Germinal center (tissue), 1 donor: ENCODE measurements at regions not wholly inside any gene's neighbourhood (a gene's known extent, or its start where the extent isn't known, plus 50 kb on each side); places are given as distances from the start of the nearest gene placed in this dataset.

ENCODE experiments used
- DNase-seq: peaks from one replicate; pipeline ENCODE4 v3.0.0; 2012; ENCODE audit warnings: mixed read lengths, low spot score

DNA sequence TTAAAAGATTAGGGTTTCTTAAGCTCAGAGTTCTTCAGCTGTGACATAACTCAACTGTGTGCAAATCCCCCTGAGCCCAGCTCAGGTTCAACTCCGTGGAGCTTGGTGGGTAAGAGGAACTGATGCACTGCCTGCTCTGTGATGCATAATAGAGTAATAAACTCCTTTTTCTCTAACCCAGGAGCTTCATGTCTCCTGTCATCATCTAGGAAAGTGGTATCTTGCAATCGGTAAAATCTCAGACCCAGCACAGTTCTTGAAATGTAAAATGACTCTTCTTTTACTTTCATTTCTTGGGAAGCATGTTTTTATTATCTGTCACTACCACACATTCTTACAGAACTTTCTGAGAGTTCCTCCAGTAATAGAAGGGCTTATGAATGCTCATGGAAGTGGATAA is 123.8 kb upstream of the PCDH9 start:
- no peak for DNase-seq

DNA sequence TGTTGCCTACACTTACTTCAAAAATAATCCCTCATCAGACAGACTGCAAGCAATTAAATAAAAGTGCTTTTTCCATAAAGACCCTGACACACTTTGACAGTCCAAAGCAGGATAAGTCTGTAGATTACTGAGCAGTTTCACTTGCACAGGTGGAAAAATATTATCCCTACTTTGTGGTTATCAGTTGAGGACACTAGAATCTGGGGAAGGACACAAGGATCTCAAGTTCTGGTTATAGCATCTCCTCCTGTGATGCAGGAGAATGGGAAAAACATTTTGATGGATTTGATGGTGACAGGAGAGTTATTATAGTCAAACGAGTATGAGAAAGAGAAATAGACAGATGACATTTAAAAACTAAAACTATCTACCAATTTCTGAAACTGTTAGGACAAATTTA is 122.9 kb upstream of the PCDH9 start:
- no peak for DNase-seq

DNA sequence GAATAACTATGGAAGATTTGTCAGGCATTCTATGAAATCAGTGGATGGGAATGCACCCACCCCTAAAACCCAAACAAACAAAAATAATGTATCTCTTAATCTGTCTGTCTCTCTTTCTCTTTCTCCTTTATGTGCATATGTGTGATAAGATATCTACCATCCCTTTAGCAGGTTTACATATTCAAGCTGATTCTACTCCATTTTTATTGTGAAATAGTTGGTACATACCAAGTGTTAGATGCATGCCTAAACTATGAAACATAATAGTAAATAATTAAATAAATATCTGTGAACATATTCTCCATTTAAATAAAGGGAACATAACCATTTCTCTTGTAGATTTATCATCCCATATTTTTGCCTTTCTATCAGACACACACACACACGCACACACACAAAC is 121.8 kb upstream of the PCDH9 start:
- DNase-seq: no peak

- no peak for DNase-seq
These were observed 121.0 kb upstream of the PCDH9 start for GRCh38 chr13:67351114-67351513.

DNA sequence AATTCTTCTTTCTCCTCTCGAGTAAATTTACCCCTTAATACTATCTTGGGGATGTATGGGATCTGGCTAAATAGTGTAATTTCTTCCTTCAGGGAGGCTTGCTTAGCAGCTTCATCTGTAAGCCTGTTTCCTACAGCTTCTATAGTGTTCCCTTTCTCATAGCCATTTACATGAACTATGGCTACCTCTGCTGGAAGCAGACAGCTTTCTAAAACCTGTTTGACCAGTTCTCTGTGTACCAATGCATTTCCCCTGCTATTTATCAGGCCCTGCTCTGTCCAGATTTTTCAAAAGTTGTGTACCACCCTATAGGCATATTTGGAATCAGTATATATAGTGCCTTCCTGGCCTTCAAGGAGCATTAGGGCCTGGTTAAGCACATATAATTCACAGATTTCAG is 113.6 kb upstream of the PCDH9 start:
- DNase-seq: no peak

DNA sequence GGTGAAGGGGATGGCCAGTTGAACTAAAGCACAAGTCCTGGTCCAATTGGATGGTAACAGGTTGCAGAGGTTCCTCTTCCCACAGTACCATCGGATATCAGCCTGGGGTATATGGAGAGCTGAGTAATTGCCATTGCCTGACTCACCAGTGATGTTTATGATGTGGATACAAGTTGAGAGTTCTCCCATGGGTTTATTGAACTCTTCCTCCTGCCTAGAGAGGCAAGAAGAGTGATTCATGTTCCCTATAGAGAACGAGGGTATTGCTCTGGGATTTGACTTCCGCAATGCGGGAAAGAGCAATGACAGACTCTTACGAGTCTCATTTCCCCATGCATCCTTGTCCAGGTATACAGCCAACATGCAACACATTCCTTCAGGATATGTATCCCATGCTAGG is 111.3 kb upstream of the PCDH9 start:
- no peak for DNase-seq

GRCh38 chr13:67330149-67330548 is 100.0 kb upstream of the PCDH9 start:
- DNase-seq: no peak

GRCh38 chr13:67328895-67329294 is 98.8 kb upstream of the PCDH9 start:
- DNase-seq: no peak

DNA sequence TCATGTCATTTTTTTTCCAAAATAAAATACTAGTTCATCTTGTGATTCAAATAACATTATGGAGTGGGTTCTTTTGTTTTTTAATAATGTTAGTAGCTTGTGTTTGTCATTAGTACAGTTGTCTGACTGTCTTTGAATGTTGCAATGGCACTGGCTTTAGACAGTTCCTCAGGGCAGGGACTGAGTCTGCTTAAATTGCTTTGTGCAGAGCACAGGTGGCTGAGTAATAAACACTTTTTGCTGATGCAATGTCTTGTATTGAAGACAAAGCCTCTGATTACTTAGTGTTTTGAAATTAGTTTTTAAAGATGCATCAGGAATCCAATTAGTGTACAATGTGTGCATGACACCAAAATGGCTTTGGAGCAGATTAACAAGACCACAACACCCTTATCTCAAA is 88.7 kb upstream of the PCDH9 start:
- no peak for DNase-seq

- no peak for DNase-seq
These were observed 88.3 kb upstream of the PCDH9 start for GRCh38 chr13:67318398-67318797.

- DNase-seq: no peak
These were observed 84.3 kb upstream of the PCDH9 start for GRCh38 chr13:67314405-67314804.

GRCh38 chr13:67308004-67308772 is 78.1 kb upstream of the PCDH9 start:
- no peak for DNase-seq

DNA sequence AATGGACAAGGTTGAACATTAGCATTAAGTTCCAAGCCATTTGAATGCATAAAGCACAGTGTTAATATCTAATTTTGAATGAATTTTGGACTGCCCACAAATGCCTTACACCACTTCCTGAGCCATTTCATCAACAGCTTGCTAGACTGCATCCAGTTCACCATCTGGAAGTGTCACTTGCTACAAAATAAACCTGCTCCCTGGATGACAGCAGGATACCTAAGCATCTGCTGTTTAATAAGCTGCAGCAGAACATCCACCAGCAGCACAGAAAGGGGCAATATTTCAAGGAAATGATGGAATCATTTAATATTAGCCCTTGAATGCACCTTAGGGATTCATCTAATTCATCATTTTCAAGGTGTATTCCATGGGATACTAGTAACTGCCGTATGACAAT is 76.6 kb upstream of the PCDH9 start:
- no peak for DNase-seq

GRCh38 chr13:67303661-67304333 is 73.7 kb upstream of the PCDH9 start:
- DNase-seq: no peak

DNA sequence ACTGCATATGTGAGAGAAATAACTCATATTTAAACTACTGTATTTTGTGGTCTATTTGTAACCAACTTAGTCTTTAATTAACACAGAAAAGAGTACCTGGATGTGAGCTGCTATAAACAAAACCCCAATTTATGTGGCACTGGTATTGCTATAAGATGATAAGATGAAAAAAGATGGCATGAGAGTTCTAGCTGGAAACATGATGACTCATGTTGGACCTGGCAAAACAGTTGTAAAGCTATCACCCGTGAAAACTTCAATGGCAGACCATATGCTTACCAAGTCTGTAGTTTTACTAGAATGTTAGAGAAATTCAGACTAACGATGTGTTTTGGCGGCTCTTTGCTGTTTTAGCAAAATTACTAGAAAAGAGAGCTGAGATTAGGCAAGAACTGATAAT is 69.6 kb upstream of the PCDH9 start:
- DNase-seq: no peak

DNA sequence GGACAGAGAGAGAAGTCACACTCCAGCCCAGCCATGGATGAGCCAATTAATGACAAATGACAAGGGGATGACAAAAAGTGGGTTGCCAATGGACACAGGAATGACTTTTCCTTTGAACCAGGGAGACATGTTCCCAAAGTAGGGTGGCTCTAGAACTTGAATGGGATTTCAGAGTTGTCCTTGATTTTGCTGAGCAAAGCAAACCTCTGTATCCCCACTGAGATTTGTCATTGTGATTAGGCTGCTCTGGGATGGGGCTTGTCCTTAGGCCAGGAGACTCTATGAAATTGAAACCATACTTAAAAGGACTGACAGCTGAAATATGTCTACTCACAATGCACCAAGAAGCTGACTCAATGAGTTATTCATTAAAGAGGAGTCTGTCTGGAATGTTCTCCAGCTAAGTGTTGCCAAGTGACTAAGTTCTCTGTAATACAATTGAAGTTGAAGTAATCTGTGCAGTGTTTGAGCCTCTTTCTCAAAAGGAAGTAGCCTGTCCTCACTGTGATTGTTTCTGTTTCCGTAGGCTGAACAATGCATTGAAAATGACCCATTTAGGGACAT is 69.0 kb upstream of the PCDH9 start:
- no peak for DNase-seq

- no peak for DNase-seq
These were observed 68.2 kb upstream of the PCDH9 start for GRCh38 chr13:67298297-67298696.

- DNase-seq: no peak
These were observed 66.4 kb upstream of the PCDH9 start for GRCh38 chr13:67296511-67296910.

DNA sequence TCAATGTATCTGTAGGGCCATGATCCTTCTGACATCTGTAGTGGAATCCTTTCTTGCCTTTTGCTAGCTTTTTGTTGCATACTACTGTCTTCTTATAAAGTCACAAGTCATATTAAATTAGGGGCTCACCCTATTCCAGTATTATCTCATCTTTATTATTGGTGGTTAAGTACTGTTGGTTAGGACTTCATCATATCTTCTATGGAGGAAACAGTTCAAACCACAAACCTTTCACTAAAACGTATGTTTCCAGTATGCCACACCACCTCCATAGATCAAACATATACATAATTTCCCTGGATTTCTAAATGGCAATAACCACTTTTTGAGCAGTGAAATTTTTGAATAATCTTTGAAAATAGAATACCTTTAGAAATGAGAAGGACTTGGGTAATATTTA is 62.8 kb upstream of the PCDH9 start:
- no peak for DNase-seq

- no peak for DNase-seq
These were observed 55.5 kb upstream of the PCDH9 start for GRCh38 chr13:67285611-67286010.

DNA sequence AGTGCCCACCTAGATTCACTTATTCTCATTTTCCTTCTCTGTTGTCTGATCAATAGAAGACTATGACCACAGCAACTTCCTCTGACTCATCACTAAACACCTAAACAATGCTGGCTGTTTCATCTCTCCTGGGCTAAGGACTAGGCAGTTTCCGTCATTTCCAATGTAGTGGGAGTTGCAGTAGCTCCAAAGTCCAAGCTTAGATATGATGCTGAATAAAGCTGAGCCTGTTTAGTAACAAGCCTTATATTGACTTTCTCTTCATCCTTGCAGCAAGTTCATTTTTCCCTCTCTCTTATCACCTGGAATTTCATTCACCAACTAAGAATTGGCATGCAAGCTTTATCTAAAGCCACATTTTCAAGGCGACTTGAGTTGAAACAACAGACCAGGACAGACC is 53.5 kb upstream of the PCDH9 start:
- no peak for DNase-seq

- DNase-seq: no peak
These were observed 51.3 kb upstream of the PCDH9 start for GRCh38 chr13:67281466-67281865.
